Keratinocyte (primary cell): ENCODE measurements at regions not wholly inside any gene's neighbourhood (a gene's known extent, or its start where the extent isn't known, plus 50 kb on each side); places are given as distances from the start of the nearest gene placed in this dataset.

ENCODE experiments used
- DNase-seq: peaks from one replicate; pipeline ENCODE4 v3.0.0-alpha.2; 2011; ENCODE audit warnings: low read depth, missing footprints, low spot score
- FAIRE-seq: peaks from 2 replicates; lab custom pipeline; 2011; peaks lifted over from hg19 to GRCh38; lab: Jason Lieb, UNC
- H2AFZ ChIP-seq: 2 replicates; pipeline ENCODE4 v1.6.0; 2012; ENCODE audit warnings: low read length, control low read depth, inconsistent platforms; ENCODE audit not compliant: control insufficient read depth
- H3K27ac ChIP-seq: 2 replicates; pipeline ENCODE4 v1.5.1; 2011; ENCODE audit warnings: low read length; ENCODE audit not compliant: control insufficient read depth, insufficient read depth
- H3K27me3 ChIP-seq: 3 replicates; pipeline ENCODE4 v1.6.0; 2011; ENCODE audit warnings: low read length; ENCODE audit not compliant: control insufficient read depth, insufficient read depth; ENCODE audit errors: extremely low read depth
- H3K36me3 ChIP-seq, 2 experiments: 2 replicates in 1 of 2; 3 replicates in 1 of 2; pipeline ENCODE4 v1.5.1; 2011; ENCODE audit warnings: low read length in 2 of 2, mild to moderate bottlenecking in 1 of 2; ENCODE audit not compliant: control insufficient read depth in 2 of 2, insufficient read depth in 2 of 2; ENCODE audit errors: extremely low read depth in 1 of 2
- H3K4me1 ChIP-seq: 3 replicates; pipeline ENCODE4 v1.5.1; 2011; ENCODE audit warnings: low read length; ENCODE audit not compliant: control insufficient read depth, insufficient read depth; ENCODE audit errors: extremely low read depth
- H3K4me2 ChIP-seq: 3 replicates; pipeline ENCODE4 v1.6.0; 2011; ENCODE audit warnings: low read depth, low read length; ENCODE audit not compliant: control insufficient read depth, insufficient read depth; ENCODE audit errors: extremely low read depth
- H3K4me3 ChIP-seq, 3 experiments: fragments of 200-600 bp in 1 of 3; sonication (generic) in 1 of 3; 2 replicates in 2 of 3; 3 replicates in 1 of 3; pipeline ENCODE4 v1.5.1; 2011 to 2016; ENCODE audit warnings: low read length in 3 of 3, mild to moderate bottlenecking in 3 of 3, control low read depth in 2 of 3, inconsistent platforms in 1 of 3, low read depth in 1 of 3, mixed read lengths in 1 of 3, mixed run types in 1 of 3, moderate library complexity in 1 of 3; ENCODE audit not compliant: control insufficient read depth in 2 of 3, insufficient read depth in 2 of 3; ENCODE audit errors: extremely low read depth in 1 of 3
- H3K79me2 ChIP-seq: 2 replicates; pipeline ENCODE4 v1.6.0; 2012; ENCODE audit warnings: low read length; ENCODE audit not compliant: control insufficient read depth, insufficient read depth
- H3K9ac ChIP-seq: 3 replicates; pipeline ENCODE4 v1.6.0; 2011; ENCODE audit warnings: low read length; ENCODE audit not compliant: control insufficient read depth, insufficient read depth; ENCODE audit errors: extremely low read depth
- H3K9me1 ChIP-seq: 3 replicates; pipeline ENCODE4 v1.6.0; 2011; ENCODE audit warnings: low read length; ENCODE audit not compliant: control insufficient read depth, insufficient read depth; ENCODE audit errors: extremely low read depth
- H3K9me3 ChIP-seq: 2 replicates; pipeline ENCODE4 v1.5.1; 2012; ENCODE audit warnings: low read depth, low read length; ENCODE audit not compliant: control insufficient read depth
- H4K20me1 ChIP-seq: 3 replicates; pipeline ENCODE4 v1.6.0; 2011; ENCODE audit warnings: low read length; ENCODE audit not compliant: control insufficient read depth, insufficient read depth; ENCODE audit errors: extremely low read depth
- CTCF ChIP-seq, 3 experiments: IDR thresholded peaks in 1 of 3; conservative IDR thresholded peaks in 1 of 3; optimal IDR thresholded peaks in 1 of 3; 2 replicates in 2 of 3; 3 replicates in 1 of 3; pipeline versions ENCODE3 to v1.5.1; 2011; ENCODE audit warnings: low read length in 3 of 3, mild to moderate bottlenecking in 3 of 3, moderate library complexity in 2 of 3, control low read depth in 1 of 3, inconsistent platforms in 1 of 3; ENCODE audit not compliant: insufficient read depth in 2 of 3; ENCODE audit errors: extremely low read depth in 1 of 3
- EZH2 ChIP-seq: IDR thresholded peaks from one replicate; pipeline ENCODE4 v1.6.1; 2012; ENCODE audit warnings: inconsistent platforms, mild to moderate bottlenecking, low read length, moderate library complexity
- dilution Hi-C: fragments of 300-500 bp; cut with MboI; formaldehyde crosslinking; loops from one replicate; pipeline ENCODE4 v1.7.0; 2020; ENCODE audit warnings: low sequenced_read_pairs; ENCODE audit not compliant: extremely low pct_ligation_motif_present

- no peak overlapping the region for H3K9ac ChIP-seq
- H3K9me1 ChIP-seq, result no peaks in the 10 kb centered on the region
- no peak overlapping the region for H2AFZ ChIP-seq
- no peak overlapping the region for H3K4me2 ChIP-seq
- TF ChIP-seq EZH2 (no peak), CTCF (optimal IDR thresholded peaks at IDR 0.05 in 1 of 3, IDR thresholded peaks at IDR 0.05 in 1 of 3, conservative IDR thresholded peaks at IDR 0.05 in 1 of 3; ENCODE audit: extremely low read depth in 1 of 3, insufficient read depth in 2 of 3, low read length in 3 of 3) (no peak)
- no peaks in the 10 kb centered on the region for H3K9me3 ChIP-seq
- H3K27me3 ChIP-seq, result peaks cover 4% of the 10 kb centered on the region
- no peaks in the 10 kb centered on the region for H3K36me3 ChIP-seq
- H3K4me3 ChIP-seq, result no peak overlapping the region
- no peaks in the 10 kb centered on the region for H3K79me2 ChIP-seq
- H4K20me1 ChIP-seq, result no peaks in the 10 kb centered on the region
- no peak overlapping the region for H3K27ac ChIP-seq
- H3K4me1 ChIP-seq, result no peaks in the 10 kb centered on the region
- dilution Hi-C loops, result no loop called here
- FAIRE-seq, result no peak
- no peak for DNase-seq
Observed at GRCh38 chr5:92800365-92800764, 780.7 kb downstream of the NR2F1-AS1 start.

GRCh38 chr5:92795633-92796032 lies 785.4 kb downstream of the NR2F1-AS1 start:
- DNase-seq (no peak), FAIRE-seq (no peak)
- no peaks in the 10 kb centered on the region for H4K20me1 ChIP-seq
- H3K9me1 ChIP-seq, result no peaks in the 10 kb centered on the region
- H3K36me3 ChIP-seq, result no peaks in the 10 kb centered on the region
- no peaks in the 10 kb centered on the region for H3K4me1 ChIP-seq
- H3K4me2 ChIP-seq, result no peak overlapping the region
- H3K9ac ChIP-seq, result no peak overlapping the region
- no peak overlapping the region for H2AFZ ChIP-seq
- dilution Hi-C loops, result no loop called here
- H3K79me2 ChIP-seq, result no peaks in the 10 kb centered on the region
- no peak overlapping the region for H3K4me3 ChIP-seq
- no peaks in the 10 kb centered on the region for H3K27me3 ChIP-seq
- TF ChIP-seq EZH2 (no peak), CTCF (optimal IDR thresholded peaks at IDR 0.05 in 1 of 3, IDR thresholded peaks at IDR 0.05 in 1 of 3, conservative IDR thresholded peaks at IDR 0.05 in 1 of 3; ENCODE audit: extremely low read depth in 1 of 3, insufficient read depth in 2 of 3, low read length in 3 of 3) (no peak)
- no peaks in the 10 kb centered on the region for H3K9me3 ChIP-seq
- H3K27ac ChIP-seq, result no peak overlapping the region
